ENCODE measurements at regions not wholly inside any gene's neighbourhood (a gene's known extent, or its start where the extent isn't known, plus 50 kb on each side); places are given as distances from the start of the nearest gene placed in this dataset.

GRCh38 chr1:243996223-243996622, 54.9 kb upstream of the ZBTB18 start:
- H3K27me3 ChIP-seq (ENCODE audit: control insufficient read depth, insufficient read depth, low read length) = peaks cover 2% of the 10 kb centered on the region
- no peak for DNase-seq (ENCODE audit: low read depth, low spot score)
- H3K9me3 ChIP-seq (ENCODE audit: control insufficient read depth, insufficient read depth, low read length) = peaks cover 4% of the 10 kb centered on the region; the same call in 1 of the 2 replicates
- no peak overlapping the region for H3K27ac ChIP-seq (ENCODE audit: low read depth, low read length)
- CTCF ChIA-PET = no interaction called here
- no peak overlapping the region for H3K4me3 ChIP-seq (ENCODE audit: low read depth, low read length)
- no peak for TF ChIP-seq CTCF (IDR thresholded peaks at IDR 0.05; ENCODE audit: low read depth, low read length)
- POLR2A ChIA-PET = no interaction called here

DNA sequence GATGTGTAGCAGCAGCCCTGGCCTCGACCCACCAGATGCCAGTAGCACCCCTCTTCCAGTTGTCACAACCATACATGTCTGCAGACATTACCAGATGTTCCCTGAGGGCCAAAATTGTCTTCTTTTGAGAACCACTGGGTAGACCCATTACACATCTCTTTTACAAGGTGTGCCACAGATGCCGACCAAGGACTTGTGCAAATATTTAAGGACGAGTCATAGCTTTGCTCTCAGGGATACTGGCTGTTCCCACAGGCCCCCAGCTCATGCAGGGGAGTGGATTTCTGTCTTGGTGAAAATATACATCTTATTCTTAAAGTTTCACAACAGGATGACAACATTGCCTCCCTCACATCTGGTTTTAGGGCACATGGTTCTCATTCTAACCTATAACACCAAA, 59.4 kb upstream of the ZBTB18 start:
- Histone ChIP-seq H3K9me3 (ENCODE audit: control insufficient read depth, insufficient read depth, low read length) (peaks cover 4% of the 10 kb centered on the region; the same call in 1 of the 2 replicates), H3K27me3 (ENCODE audit: control insufficient read depth, insufficient read depth, low read length) (peaks cover 9% of the 10 kb centered on the region), H3K27ac (ENCODE audit: low read depth, low read length) (no peak overlapping the region), H3K4me3 (ENCODE audit: low read depth, low read length) (no peak overlapping the region)
- POLR2A ChIA-PET = no interaction called here
- no peak for DNase-seq (ENCODE audit: low read depth, low spot score)
- TF ChIP-seq CTCF (IDR thresholded peaks at IDR 0.05; ENCODE audit: low read depth, low read length) = no peak
- CTCF ChIA-PET = no interaction called here

GRCh38 chr1:243984788-243985187, 66.3 kb upstream of the ZBTB18 start:
- no peak for TF ChIP-seq CTCF (IDR thresholded peaks at IDR 0.05; ENCODE audit: low read depth, low read length)
- Histone ChIP-seq H3K27me3 (ENCODE audit: control insufficient read depth, insufficient read depth, low read length) (peaks cover 14% of the 10 kb centered on the region), H3K27ac (ENCODE audit: low read depth, low read length) (no peak overlapping the region), H3K4me3 (ENCODE audit: low read depth, low read length) (no peak overlapping the region), H3K9me3 (ENCODE audit: control insufficient read depth, insufficient read depth, low read length) (no peaks in the 10 kb centered on the region)
- ChIA-PET CTCF (interaction anchor here (0.5 kb wide), 1 partner anchor 124 kb away, joined by 5 read pairs; no protein-coding TSS in a partner anchor), POLR2A (no interaction called here)
- DNase-seq (ENCODE audit: low read depth, low spot score) = no peak

GRCh38 chr1:243982447-243983018, 68.5 kb upstream of the ZBTB18 start:
- Histone ChIP-seq H3K27ac (ENCODE audit: low read depth, low read length) (no peak overlapping the region), H3K4me3 (ENCODE audit: low read depth, low read length) (no peak overlapping the region), H3K27me3 (ENCODE audit: control insufficient read depth, insufficient read depth, low read length) (peaks cover 9% of the 10 kb centered on the region), H3K9me3 (ENCODE audit: control insufficient read depth, insufficient read depth, low read length) (no peaks in the 10 kb centered on the region)
- TF ChIP-seq CTCF (IDR thresholded peaks at IDR 0.05; ENCODE audit: low read depth, low read length) = peak; percentile 33
- no peak for DNase-seq (ENCODE audit: low read depth, low spot score)
- ChIA-PET CTCF (no interaction called here), POLR2A (no interaction called here)

DNA sequence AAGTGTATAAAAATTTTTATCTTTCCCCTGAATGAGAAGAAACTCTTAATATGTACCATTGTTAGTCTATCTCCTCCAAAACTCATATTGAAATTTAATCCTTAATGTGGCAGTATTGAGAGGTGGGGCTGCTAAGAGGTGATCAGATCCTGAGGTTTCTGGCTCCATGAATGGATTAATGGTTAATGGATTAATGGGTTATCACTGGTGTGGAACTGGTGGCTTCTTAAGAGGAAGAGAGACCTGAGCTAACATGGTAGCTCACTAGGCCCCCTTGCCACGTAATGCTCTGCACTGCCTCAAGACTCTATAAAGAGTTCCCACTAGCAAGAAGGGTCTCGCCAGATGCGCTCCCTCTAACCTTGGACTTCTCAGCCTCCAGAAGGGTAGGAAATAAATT, 70.6 kb upstream of the ZBTB18 start:
- Histone ChIP-seq H3K27me3 (ENCODE audit: control insufficient read depth, insufficient read depth, low read length) (peaks cover 6% of the 10 kb centered on the region), H3K4me3 (ENCODE audit: low read depth, low read length) (no peak overlapping the region), H3K9me3 (ENCODE audit: control insufficient read depth, insufficient read depth, low read length) (no peaks in the 10 kb centered on the region), H3K27ac (ENCODE audit: low read depth, low read length) (no peak overlapping the region)
- CTCF ChIA-PET = no interaction called here
- POLR2A ChIA-PET = no interaction called here
- no peak for DNase-seq (ENCODE audit: low read depth, low spot score)
- no peak for TF ChIP-seq CTCF (IDR thresholded peaks at IDR 0.05; ENCODE audit: low read depth, low read length)

Measured in AG04450 (cell line).